KMS-11 (cell line): ENCODE measurements at regions not wholly inside any gene's neighbourhood (a gene's known extent, or its start where the extent isn't known, plus 50 kb on each side); places are given as distances from the start of the nearest gene placed in this dataset.

ENCODE experiments used
- H2AFZ ChIP-seq: fragments of 200-600 bp; sonication (generic); 2 replicates; pipeline ENCODE4 v1.6.1; 2016; ENCODE audit warnings: antibody characterized with exemption, mixed run types, low read depth
- H3K27ac ChIP-seq: fragments of 200-600 bp; sonication (generic); 2 replicates; pipeline ENCODE4 v1.6.1; 2016; ENCODE audit warnings: mild to moderate bottlenecking, mixed run types
- H3K27me3 ChIP-seq: fragments of 200-600 bp; sonication (generic); 2 replicates; pipeline ENCODE4 v1.6.1; 2017; ENCODE audit warnings: mild to moderate bottlenecking, low read depth, mixed run types, moderate library complexity; ENCODE audit not compliant: insufficient read depth
- H3K36me3 ChIP-seq: fragments of 200-600 bp; sonication (generic); 2 replicates; pipeline ENCODE4 v1.6.1; 2017; ENCODE audit warnings: mild to moderate bottlenecking, mixed run types; ENCODE audit not compliant: insufficient read depth
- H3K4me1 ChIP-seq: fragments of 200-600 bp; sonication (generic); 2 replicates; pipeline ENCODE4 v1.6.1; 2016; ENCODE audit warnings: mild to moderate bottlenecking, low read depth, mixed run types; ENCODE audit not compliant: poor library complexity, severe bottlenecking
- H3K4me2 ChIP-seq: fragments of 200-600 bp; sonication (generic); 2 replicates; pipeline ENCODE4 v1.7.0; 2016; ENCODE audit warnings: mild to moderate bottlenecking, mixed run types
- H3K4me3 ChIP-seq: fragments of 200-600 bp; sonication (generic); IDR thresholded peaks from 2 replicates; pipeline ENCODE4 v1.6.1; 2017; ENCODE audit warnings: low read depth, low read length, mixed read lengths; ENCODE audit not compliant: insufficient read depth
- H3K79me2 ChIP-seq: fragments of 200-600 bp; sonication (generic); 2 replicates; pipeline ENCODE4 v1.6.1; 2016; ENCODE audit warnings: low read depth, mixed run types; ENCODE audit not compliant: insufficient read depth
- H3K9ac ChIP-seq: fragments of 200-600 bp; sonication (generic); 2 replicates; pipeline ENCODE4 v1.6.1; 2016; ENCODE audit warnings: mild to moderate bottlenecking, mixed run types
- H4K20me1 ChIP-seq: fragments of 200-600 bp; sonication (generic); 2 replicates; pipeline ENCODE4 v1.6.1; 2016; ENCODE audit warnings: mild to moderate bottlenecking, mixed run types; ENCODE audit not compliant: insufficient read depth
- CTCF ChIP-seq: fragments of 200-600 bp; sonication (generic); conservative IDR thresholded peaks from 2 replicates; pipeline ENCODE4 v1.6.1; 2017; ENCODE audit warnings: low read depth, mild to moderate bottlenecking, antibody characterized with exemption, low read length, moderate library complexity, mixed read lengths

- no peaks in the 10 kb centered on the region for H3K79me2 ChIP-seq
- H3K36me3 ChIP-seq: no peaks in the 10 kb centered on the region
- TF ChIP-seq CTCF: no peak
- H3K4me3 ChIP-seq: no peak overlapping the region
- H3K27ac ChIP-seq: no peak overlapping the region
- no peak overlapping the region for H3K4me2 ChIP-seq
- no peaks in the 10 kb centered on the region for H3K27me3 ChIP-seq
- no peak overlapping the region for H2AFZ ChIP-seq
- no peak overlapping the region for H3K9ac ChIP-seq
- no peaks in the 10 kb centered on the region for H3K4me1 ChIP-seq
- no peaks in the 10 kb centered on the region for H4K20me1 ChIP-seq
Measured at GRCh38 chr17:56074361-56074890, 78.8 kb upstream of the ANKFN1 start.

- no peaks in the 10 kb centered on the region for H3K36me3 ChIP-seq
Measured at GRCh38 chr17:56076980-56077379, 76.3 kb upstream of the ANKFN1 start.

GRCh38 chr17:56083475-56083874 lies 69.8 kb upstream of the ANKFN1 start:
- H3K4me1 ChIP-seq: no peaks in the 10 kb centered on the region
- H3K27me3 ChIP-seq: no peaks in the 10 kb centered on the region
- no peak overlapping the region for H3K4me2 ChIP-seq
- no peak for TF ChIP-seq CTCF
- no peak overlapping the region for H3K9ac ChIP-seq
- H3K36me3 ChIP-seq: no peaks in the 10 kb centered on the region
- no peak overlapping the region for H3K4me3 ChIP-seq
- no peak overlapping the region for H3K27ac ChIP-seq
- no peak overlapping the region for H2AFZ ChIP-seq
- H4K20me1 ChIP-seq: no peaks in the 10 kb centered on the region
- no peaks in the 10 kb centered on the region for H3K79me2 ChIP-seq

More at GRCh38 chr17:56076980-56077379, 76.3 kb upstream of the ANKFN1 start:
- no peaks in the 10 kb centered on the region for H3K4me1 ChIP-seq
- no peaks in the 10 kb centered on the region for H3K79me2 ChIP-seq
- H3K27me3 ChIP-seq: no peaks in the 10 kb centered on the region
- TF ChIP-seq CTCF: no peak
- no peak overlapping the region for H3K27ac ChIP-seq
- no peaks in the 10 kb centered on the region for H4K20me1 ChIP-seq
- no peak overlapping the region for H3K4me3 ChIP-seq
- H3K4me2 ChIP-seq: no peak overlapping the region
- no peak overlapping the region for H2AFZ ChIP-seq
- no peak overlapping the region for H3K9ac ChIP-seq

GRCh38 chr17:56085576-56086267 lies 67.6 kb upstream of the ANKFN1 start:
- H3K9ac ChIP-seq: no peak overlapping the region
- no peaks in the 10 kb centered on the region for H3K36me3 ChIP-seq
- no peaks in the 10 kb centered on the region for H3K79me2 ChIP-seq
- H3K27me3 ChIP-seq: no peaks in the 10 kb centered on the region
- H3K4me3 ChIP-seq: no peak overlapping the region
- H3K4me2 ChIP-seq: no peak overlapping the region
- H3K27ac ChIP-seq: no peak overlapping the region
- no peak for TF ChIP-seq CTCF
- no peak overlapping the region for H2AFZ ChIP-seq
- H4K20me1 ChIP-seq: no peaks in the 10 kb centered on the region
- H3K4me1 ChIP-seq: no peaks in the 10 kb centered on the region
